ENCODE measurements at regions not wholly inside any gene's neighbourhood (a gene's known extent, or its start where the extent isn't known, plus 50 kb on each side); places are given as distances from the start of the nearest gene placed in this dataset.

- no peak for TF ChIP-seq CTCF (IDR thresholded peaks at IDR 0.05; ENCODE audit: insufficient read depth, missing control alignments)
- DNase-seq (ENCODE audit: insufficient read length, low spot score), result no peak
These were observed 157.6 kb downstream of the AACS start for GRCh38 chr12:125222876-125223275.

GRCh38 chr12:125225641-125226040, 160.4 kb downstream of the AACS start:
- no peak for TF ChIP-seq CTCF (IDR thresholded peaks at IDR 0.05; ENCODE audit: insufficient read depth, missing control alignments)
- DNase-seq (ENCODE audit: insufficient read length, low spot score) (no peak), FAIRE-seq (no peak)

More at GRCh38 chr12:125222876-125223275, 157.6 kb downstream of the AACS start:
- FAIRE-seq, result no peak

GRCh38 chr12:125228519-125229260, 163.5 kb downstream of the AACS start:
- FAIRE-seq, result no peak
- DNase-seq (ENCODE audit: insufficient read length, low spot score), result no peak
- no peak for TF ChIP-seq CTCF (IDR thresholded peaks at IDR 0.05; ENCODE audit: insufficient read depth, missing control alignments)

- FAIRE-seq (no peak), DNase-seq (ENCODE audit: insufficient read length, low spot score) (no peak)
- TF ChIP-seq CTCF (IDR thresholded peaks at IDR 0.05; ENCODE audit: insufficient read depth, missing control alignments), result no peak
These were observed 164.8 kb downstream of the AACS start for GRCh38 chr12:125229878-125230530.

GRCh38 chr12:125233319-125233718, 168.1 kb downstream of the AACS start:
- no peak for FAIRE-seq
- TF ChIP-seq CTCF (IDR thresholded peaks at IDR 0.05; ENCODE audit: insufficient read depth, missing control alignments), result no peak
- no peak for DNase-seq (ENCODE audit: insufficient read length, low spot score)

- DNase-seq (ENCODE audit: insufficient read length, low spot score) (no peak), FAIRE-seq (no peak)
- TF ChIP-seq CTCF (IDR thresholded peaks at IDR 0.05; ENCODE audit: insufficient read depth, missing control alignments), result no peak
These were observed 174.3 kb downstream of the AACS start for GRCh38 chr12:125239563-125239962.

GRCh38 chr12:125240717-125241116, 175.5 kb downstream of the AACS start:
- FAIRE-seq (no peak), DNase-seq (ENCODE audit: insufficient read length, low spot score) (no peak)
- TF ChIP-seq CTCF (IDR thresholded peaks at IDR 0.05; ENCODE audit: insufficient read depth, missing control alignments), result no peak
